DOHH2 (cell line): ENCODE measurements at regions not wholly inside any gene's neighbourhood (a gene's known extent, or its start where the extent isn't known, plus 50 kb on each side); places are given as distances from the start of the nearest gene placed in this dataset.
"Not testable (repeated sequence)": the region's sequence is repeated elsewhere in the genome, so short reads cannot be mapped to it uniquely, and the experiment has no call there.

ENCODE experiments used
- H3F3A ChIP-seq: fragments of 200-600 bp; sonication (generic), shearing (Covaris generic); 2 replicates; pipeline ENCODE4 v1.6.0; 2016; ENCODE audit warnings: antibody characterized with exemption, mild to moderate bottlenecking; ENCODE audit not compliant: control insufficient read depth, insufficient read depth
- H3K27ac ChIP-seq: fragments of 200-600 bp; sonication (generic); 2 replicates; pipeline ENCODE4 v1.5.1; 2014; ENCODE audit warnings: low read depth, mild to moderate bottlenecking, low read length, moderate library complexity
- H3K27me3 ChIP-seq: fragments of 200-600 bp; sonication (generic); 2 replicates; pipeline ENCODE4 v1.6.1; 2014; ENCODE audit warnings: mild to moderate bottlenecking, low read length, mixed read lengths; ENCODE audit not compliant: control insufficient read depth
- H3K36me3 ChIP-seq: fragments of 200-600 bp; sonication (generic); 2 replicates; pipeline ENCODE4 v1.6.1; 2014; ENCODE audit warnings: mild to moderate bottlenecking, low read length, moderate library complexity, mixed read lengths; ENCODE audit not compliant: control insufficient read depth
- H3K4me1 ChIP-seq: fragments of 200-600 bp; sonication (generic); 2 replicates; pipeline ENCODE4 v1.6.1; 2014; ENCODE audit warnings: mild to moderate bottlenecking, low read length, mixed read lengths; ENCODE audit not compliant: control insufficient read depth
- H3K4me2 ChIP-seq: fragments of 200-600 bp; sonication (generic); 2 replicates; pipeline ENCODE4 v1.6.0; 2014; ENCODE audit warnings: mild to moderate bottlenecking, low read length, moderate library complexity
- H3K4me3 ChIP-seq: fragments of 200-600 bp; sonication (generic); 2 replicates; pipeline ENCODE4 v1.5.1; 2014; ENCODE audit warnings: mild to moderate bottlenecking, low read length, mixed read lengths
- H3K79me2 ChIP-seq: fragments of 200-600 bp; sonication (generic); 2 replicates; pipeline ENCODE4 v1.6.1; 2014; ENCODE audit warnings: mild to moderate bottlenecking, low read length, mixed read lengths; ENCODE audit not compliant: control insufficient read depth
- H3K9me2 ChIP-seq: fragments of 200-600 bp; sonication (generic); replicated peaks from 2 replicates; pipeline ENCODE4 v1.6.1; 2014; ENCODE audit warnings: mild to moderate bottlenecking, low read length, mixed read lengths; ENCODE audit not compliant: control insufficient read depth
- H3K9me3 ChIP-seq: fragments of 200-600 bp; sonication (generic); 2 replicates; pipeline ENCODE4 v1.6.1; 2014; ENCODE audit warnings: antibody characterized with exemption, low read length, mixed read lengths; ENCODE audit not compliant: control insufficient read depth, insufficient read depth
- H4K20me1 ChIP-seq: fragments of 200-600 bp; sonication (generic); 2 replicates; pipeline ENCODE4 v1.6.0; 2014; ENCODE audit warnings: low read depth, mild to moderate bottlenecking, antibody characterized with exemption, low read length, moderate library complexity; ENCODE audit not compliant: control insufficient read depth, insufficient read depth
- EZH2phosphoT487 ChIP-seq: fragments of 200-600 bp; sonication (generic); IDR thresholded peaks from 2 replicates; pipeline ENCODE4 v1.6.1; 2017; ENCODE audit warnings: borderline replicate concordance, mild to moderate bottlenecking, antibody characterized with exemption, low read length, moderate library complexity, mixed read lengths
- TF ChIP-seq, protein P1 (sequence below): fragments of 200-600 bp; sonication (generic); IDR thresholded peaks from one replicate; pipeline ENCODE4 v1.5.1; 2014; ENCODE audit warnings: antibody characterized with exemption, mild to moderate bottlenecking, low read depth, low read length; ENCODE audit not compliant: poor library complexity, severe bottlenecking

DNA sequence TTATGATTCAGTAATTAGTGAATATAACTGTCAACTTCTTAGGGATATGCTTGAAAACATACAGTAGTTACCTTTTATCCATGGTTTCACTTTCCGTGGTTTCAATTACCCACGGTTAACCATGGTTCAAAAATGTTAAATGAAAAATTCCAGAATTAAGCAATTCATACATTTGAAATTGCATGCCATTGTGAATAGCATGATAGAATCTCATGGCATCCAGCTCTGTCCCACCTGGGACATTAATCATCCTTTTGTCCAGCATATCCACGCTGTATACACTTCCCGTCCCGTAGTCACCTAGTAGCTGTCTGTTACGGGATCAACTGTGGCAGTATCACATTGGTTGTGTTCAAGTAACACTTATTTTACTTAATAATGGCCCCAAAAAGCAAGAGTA lies 781.7 kb upstream of the CITED2 start:
- no peaks in the 10 kb centered on the region for H3K4me1 ChIP-seq
- H3K27ac ChIP-seq: no peak overlapping the region
- H3K9me3 ChIP-seq: no peaks in the 10 kb centered on the region
- H3K27me3 ChIP-seq: no peaks in the 10 kb centered on the region
- H3K9me2 ChIP-seq: no peaks in the 10 kb centered on the region
- TF ChIP-seq, protein P1, sequence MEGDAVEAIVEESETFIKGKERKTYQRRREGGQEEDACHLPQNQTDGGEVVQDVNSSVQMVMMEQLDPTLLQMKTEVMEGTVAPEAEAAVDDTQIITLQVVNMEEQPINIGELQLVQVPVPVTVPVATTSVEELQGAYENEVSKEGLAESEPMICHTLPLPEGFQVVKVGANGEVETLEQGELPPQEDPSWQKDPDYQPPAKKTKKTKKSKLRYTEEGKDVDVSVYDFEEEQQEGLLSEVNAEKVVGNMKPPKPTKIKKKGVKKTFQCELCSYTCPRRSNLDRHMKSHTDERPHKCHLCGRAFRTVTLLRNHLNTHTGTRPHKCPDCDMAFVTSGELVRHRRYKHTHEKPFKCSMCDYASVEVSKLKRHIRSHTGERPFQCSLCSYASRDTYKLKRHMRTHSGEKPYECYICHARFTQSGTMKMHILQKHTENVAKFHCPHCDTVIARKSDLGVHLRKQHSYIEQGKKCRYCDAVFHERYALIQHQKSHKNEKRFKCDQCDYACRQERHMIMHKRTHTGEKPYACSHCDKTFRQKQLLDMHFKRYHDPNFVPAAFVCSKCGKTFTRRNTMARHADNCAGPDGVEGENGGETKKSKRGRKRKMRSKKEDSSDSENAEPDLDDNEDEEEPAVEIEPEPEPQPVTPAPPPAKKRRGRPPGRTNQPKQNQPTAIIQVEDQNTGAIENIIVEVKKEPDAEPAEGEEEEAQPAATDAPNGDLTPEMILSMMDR: no peak
- TF ChIP-seq EZH2phosphoT487: no peak
- no peak overlapping the region for H3K4me3 ChIP-seq
- no peaks in the 10 kb centered on the region for H3K36me3 ChIP-seq
- no peaks in the 10 kb centered on the region for H4K20me1 ChIP-seq
- H3K79me2 ChIP-seq: no peaks in the 10 kb centered on the region
- H3K4me2 ChIP-seq: no peak overlapping the region
- no peaks in the 10 kb centered on the region for H3F3A ChIP-seq

DNA sequence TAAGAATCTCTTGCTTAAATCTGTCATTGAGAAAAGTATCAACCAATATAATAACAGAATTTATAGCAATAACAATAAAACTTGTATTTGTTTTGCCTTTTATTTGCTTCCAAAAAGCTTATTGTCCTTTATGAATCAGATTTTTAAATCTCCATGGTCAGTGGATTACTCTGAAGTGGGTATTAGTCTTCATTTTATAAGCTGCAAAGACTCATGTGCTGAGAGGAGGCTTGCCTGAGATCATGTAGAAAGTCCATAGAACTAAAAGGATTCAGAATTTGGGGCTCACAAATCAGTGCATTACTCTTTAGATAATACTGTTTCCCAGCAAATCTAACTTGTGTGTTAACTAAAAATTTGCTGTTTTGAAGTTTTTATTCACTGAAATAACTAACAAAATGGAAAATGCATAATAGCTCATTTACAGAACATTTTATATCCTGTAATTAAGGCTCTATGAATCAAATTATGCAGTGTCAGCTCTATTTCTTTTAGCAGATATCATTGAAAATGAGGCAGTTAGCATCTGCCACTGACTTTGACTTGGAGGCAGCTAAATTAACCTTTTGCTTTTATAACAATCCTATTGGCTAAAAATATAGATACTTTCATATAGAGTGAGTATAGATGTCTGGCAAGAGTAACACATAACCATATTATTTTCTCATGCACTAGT lies 781.1 kb upstream of the CITED2 start:
- H3K27ac ChIP-seq: no peak overlapping the region
- no peaks in the 10 kb centered on the region for H3K36me3 ChIP-seq
- H3K4me1 ChIP-seq: no peaks in the 10 kb centered on the region

DNA sequence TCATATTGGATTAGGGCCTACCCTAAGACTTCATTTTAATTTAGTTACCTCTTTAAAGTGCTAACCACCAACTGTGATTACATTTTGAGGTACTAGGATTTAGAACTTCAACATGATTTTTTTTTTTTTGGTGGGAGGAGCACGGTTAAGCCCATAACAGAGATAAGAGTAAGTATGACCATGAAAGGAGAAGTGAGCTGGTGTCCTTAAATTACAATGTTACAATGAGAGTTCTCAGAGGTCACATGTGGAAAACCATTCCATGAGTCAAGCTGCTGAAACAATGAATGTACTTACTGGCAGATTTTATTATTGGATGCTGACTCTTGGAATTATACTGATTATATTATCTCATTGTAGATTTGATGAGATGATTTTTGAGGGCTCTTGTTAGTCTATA lies 779.3 kb upstream of the CITED2 start:
- no peaks in the 10 kb centered on the region for H3K9me3 ChIP-seq
- TF ChIP-seq EZH2phosphoT487: no peak
- TF ChIP-seq, protein P1: no peak
- no peak overlapping the region for H3K4me2 ChIP-seq
- H3K4me3 ChIP-seq: no peak overlapping the region
- H3K4me1 ChIP-seq: no peaks in the 10 kb centered on the region
- H3F3A ChIP-seq: no peaks in the 10 kb centered on the region
- H4K20me1 ChIP-seq: no peaks in the 10 kb centered on the region
- no peak overlapping the region for H3K27ac ChIP-seq
- H3K27me3 ChIP-seq: no peaks in the 10 kb centered on the region
- H3K79me2 ChIP-seq: no peaks in the 10 kb centered on the region
- H3K9me2 ChIP-seq: no peaks in the 10 kb centered on the region
- H3K36me3 ChIP-seq: no peaks in the 10 kb centered on the region

More for the DNA sequence above, 781.1 kb upstream of the CITED2 start:
- Histone ChIP-seq H3F3A (no peaks in the 10 kb centered on the region), H4K20me1 (no peaks in the 10 kb centered on the region), H3K79me2 (no peaks in the 10 kb centered on the region), H3K4me3 (no peak overlapping the region), H3K4me2 (no peak overlapping the region), H3K27me3 (no peaks in the 10 kb centered on the region), H3K9me2 (no peaks in the 10 kb centered on the region), H3K9me3 (no peaks in the 10 kb centered on the region)
- TF ChIP-seq EZH2phosphoT487: no peak
- TF ChIP-seq, protein P1: no peak

DNA sequence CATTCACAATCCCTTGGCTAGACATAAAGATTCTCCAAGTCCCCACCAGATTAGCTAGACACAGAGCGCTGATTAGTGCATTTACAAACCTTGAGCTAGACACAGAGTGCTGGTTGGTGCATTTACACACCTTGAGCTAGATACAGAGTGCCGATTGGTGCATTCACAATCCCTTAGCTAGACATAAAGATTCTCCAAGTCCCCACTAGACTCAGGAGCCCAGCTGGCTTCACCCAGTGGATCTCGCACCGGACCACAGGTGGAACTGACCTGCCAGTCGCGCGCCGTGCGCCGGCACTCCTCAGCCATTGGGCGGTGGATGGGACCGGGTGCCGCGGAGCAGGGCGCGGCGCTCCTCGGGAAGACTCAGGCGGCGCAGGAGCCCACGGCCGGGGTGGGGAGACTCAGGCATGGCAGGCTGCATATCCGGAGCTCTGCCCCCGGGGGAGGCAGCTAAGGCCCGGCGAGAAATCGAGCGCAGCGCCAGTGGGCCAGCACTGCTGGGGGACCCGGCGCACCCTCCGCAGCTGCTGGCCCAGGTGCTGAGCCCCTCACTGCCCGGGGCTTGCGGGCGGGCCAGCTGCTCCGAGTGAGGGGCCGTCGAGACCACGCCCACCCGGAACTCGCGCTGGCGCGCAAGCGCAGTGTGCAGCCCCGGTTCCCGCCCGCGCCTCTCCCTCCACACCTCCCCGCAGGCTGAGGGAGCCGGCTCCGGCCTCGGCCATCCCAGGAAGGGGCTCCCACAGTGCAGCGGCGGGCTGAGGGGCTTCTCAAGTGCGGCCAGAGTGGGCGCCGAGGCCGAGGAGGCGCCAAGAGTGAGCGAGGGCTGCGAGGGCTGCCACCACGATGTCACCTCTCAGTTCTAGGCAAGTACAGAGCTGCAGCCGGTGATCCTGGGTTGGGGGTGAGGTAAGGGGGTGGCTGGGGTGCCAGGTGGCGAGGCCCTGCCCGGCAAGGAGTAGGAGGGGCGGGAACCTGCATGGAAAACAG lies 773.7 kb upstream of the CITED2 start:
- not testable (repeated sequence) for H3K4me3 ChIP-seq, H3K4me2 ChIP-seq, H3K27me3 ChIP-seq, H3K9me3 ChIP-seq, H3K79me2 ChIP-seq, H3K36me3 ChIP-seq, H4K20me1 ChIP-seq, H3K9me2 ChIP-seq, H3K27ac ChIP-seq, H3K4me1 ChIP-seq, H3F3A ChIP-seq
